ENCODE measurements at regions not wholly inside any gene's neighbourhood (a gene's known extent, or its start where the extent isn't known, plus 50 kb on each side); places are given as distances from the start of the nearest gene placed in this dataset.

DNA sequence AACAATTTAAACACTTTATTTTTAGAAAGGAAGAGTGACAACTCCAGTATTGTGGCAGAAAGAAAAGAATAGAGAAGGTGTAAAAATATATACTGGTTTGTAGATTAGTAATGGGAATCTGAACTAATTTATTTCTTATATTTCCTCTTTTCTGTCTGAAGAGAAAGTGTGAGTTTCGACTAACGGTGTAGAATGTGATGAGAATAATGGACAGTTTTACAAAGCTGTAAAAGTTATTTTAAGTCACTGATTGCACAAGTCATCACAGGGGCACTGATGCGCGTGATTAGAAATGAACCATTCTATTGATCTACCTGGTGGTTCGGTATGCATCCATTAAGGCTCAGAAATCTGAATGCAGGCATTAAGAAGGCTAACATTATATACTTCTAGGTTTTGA, 158.5 kb upstream of the ATXN7L3B start:
- H3K79me1 ChIP-seq (ENCODE audit: low read depth, low read length): no peaks in the 10 kb centered on the region
- no peaks in the 10 kb centered on the region for H4K20me1 ChIP-seq (replicated peaks in 1 of 2; ENCODE audit: control insufficient read depth in 1 of 2, insufficient read depth in 2 of 2, low read length in 2 of 2)
- no peak overlapping the region for H4K5ac ChIP-seq (ENCODE audit: insufficient read length, low read depth, low read length)
- H3K9ac ChIP-seq (replicated peaks in 1 of 4; ENCODE audit: extremely low read depth in 1 of 4, low read depth in 3 of 4, low read length in 3 of 4): no peak overlapping the region
- H3K27me3 ChIP-seq (replicated peaks in 1 of 4; ENCODE audit: control insufficient read depth in 3 of 4, extremely low read depth in 1 of 4, insufficient read depth in 3 of 4, low read length in 3 of 4): no peaks in the 10 kb centered on the region
- no peak overlapping the region for H2BK15ac ChIP-seq (ENCODE audit: low read length)
- H3K4ac ChIP-seq (replicated peaks; ENCODE audit: insufficient read length, low read depth, low read length): no peak overlapping the region
- no peaks in the 10 kb centered on the region for H3K4me1 ChIP-seq (replicated peaks in 1 of 4; ENCODE audit: control insufficient read depth in 3 of 4, insufficient read depth in 4 of 4, low read length in 3 of 4)
- 93% methylated on average over 5 of the region's 5 CpGs; no CpG with 5 or more reads in 1 of the 2 experiments for WGBS, 2 experiments (ENCODE audit: extremely low coverage in 1 of 2, insufficient coverage in 1 of 2, insufficient read length in 1 of 2, insufficient replicate concordance in 2 of 2, low coverage in 1 of 2, low lambda C conversion rate in 2 of 2, missing lambda C conversion rate in 1 of 2)
- CTCF ChIA-PET (ENCODE audit: partially characterized antibody): no interaction called here
- no peak overlapping the region for H2AK5ac ChIP-seq (ENCODE audit: low read depth, low read length)
- no peak overlapping the region for H3K4me2 ChIP-seq (ENCODE audit: insufficient read depth in 1 of 2, low read depth in 2 of 2, low read length in 2 of 2)
- H2BK12ac ChIP-seq (ENCODE audit: low read depth, low read length): no peak overlapping the region
- no peak overlapping the region for H2BK20ac ChIP-seq (ENCODE audit: low read length)
- no peak overlapping the region for H2AFZ ChIP-seq (ENCODE audit: low read length)
- DNase-seq (ENCODE audit: low read depth in 1 of 2, low spot score in 2 of 2) (no peak), FAIRE-seq (no peak)
- no peak overlapping the region for H3K56ac ChIP-seq (replicated peaks; ENCODE audit: insufficient read length, low read depth, low read length)
- POLR2A ChIA-PET (ENCODE audit: partially characterized antibody): no interaction called here
- no peak for TF ChIP-seq TCF12 (IDR thresholded peaks at IDR 0.05; ENCODE audit: low read depth, low read length)
- TF ChIP-seq GABPA (IDR thresholded peaks at IDR 0.05; ENCODE audit: borderline replicate concordance, insufficient read depth, low read length): no peak
- TF ChIP-seq POLR2A (IDR thresholded peaks at IDR 0.05; ENCODE audit: control extremely low read depth in 1 of 2, low read depth in 2 of 2, low read length in 2 of 2): no peak
- no peak for TF ChIP-seq TAF7 (optimal IDR thresholded peaks at IDR 0.05; ENCODE audit: borderline replicate concordance, low read depth, low read length)
- TF ChIP-seq SP4 (IDR thresholded peaks at IDR 0.05; ENCODE audit: low read length): no peak
- TF ChIP-seq EP300 (IDR thresholded peaks at IDR 0.05; ENCODE audit: borderline replicate concordance in 1 of 2, low read depth in 2 of 2, low read length in 2 of 2): no peak
- no peak for TF ChIP-seq EGR1 (IDR thresholded peaks at IDR 0.05; ENCODE audit: borderline replicate concordance, low read depth, low read length)
- TF ChIP-seq CHD2 (IDR thresholded peaks at IDR 0.05; ENCODE audit: low read length): no peak
- no peak for TF ChIP-seq CBX5 (IDR thresholded peaks at IDR 0.05; ENCODE audit: low read depth, low read length)
- TF ChIP-seq, protein P1, sequence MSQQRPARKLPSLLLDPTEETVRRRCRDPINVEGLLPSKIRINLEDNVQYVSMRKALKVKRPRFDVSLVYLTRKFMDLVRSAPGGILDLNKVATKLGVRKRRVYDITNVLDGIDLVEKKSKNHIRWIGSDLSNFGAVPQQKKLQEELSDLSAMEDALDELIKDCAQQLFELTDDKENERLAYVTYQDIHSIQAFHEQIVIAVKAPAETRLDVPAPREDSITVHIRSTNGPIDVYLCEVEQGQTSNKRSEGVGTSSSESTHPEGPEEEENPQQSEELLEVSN (IDR thresholded peaks at IDR 0.05): no peak
- TF ChIP-seq RXRA (IDR thresholded peaks at IDR 0.05; ENCODE audit: insufficient read depth, low read depth, low read length): no peak
- TF ChIP-seq BCL11A (IDR thresholded peaks at IDR 0.05; ENCODE audit: low read depth in 2 of 2, low read length in 2 of 2): no peak
- TF ChIP-seq BACH1 (IDR thresholded peaks at IDR 0.05; ENCODE audit: low read length): no peak
- H4K8ac ChIP-seq (ENCODE audit: extremely low read depth, insufficient read depth, low read length): no peak overlapping the region
- H3K18ac ChIP-seq (ENCODE audit: extremely low read depth, low read length): no peak overlapping the region
- no peak overlapping the region for H3K23ac ChIP-seq (ENCODE audit: insufficient read length)
- H3K4me3 ChIP-seq (ENCODE audit: extremely low read depth in 1 of 4, insufficient read depth in 2 of 4, low read depth in 3 of 4, low read length in 4 of 4): no peak overlapping the region
- H2BK120ac ChIP-seq (replicated peaks; ENCODE audit: low read depth, low read length): no peak overlapping the region
- H2BK5ac ChIP-seq (ENCODE audit: low read depth, low read length): no peak overlapping the region
- H3K14ac ChIP-seq (ENCODE audit: insufficient read length): no peak overlapping the region
- H3K36me3 ChIP-seq (ENCODE audit: control insufficient read depth in 2 of 4, insufficient read depth in 4 of 4, low read length in 3 of 4): no peaks in the 10 kb centered on the region
- no peaks in the 10 kb centered on the region for H3K79me2 ChIP-seq (ENCODE audit: control insufficient read depth in 1 of 2, insufficient read depth in 2 of 2, low read length in 2 of 2)
- no peaks in the 10 kb centered on the region for H3K9me3 ChIP-seq (ENCODE audit: insufficient read depth in 2 of 2, low read depth in 1 of 2, low read length in 1 of 2)
- no peak overlapping the region for H3K27ac ChIP-seq (ENCODE audit: low read depth, low read length)
- H4K91ac ChIP-seq (replicated peaks; ENCODE audit: insufficient read length, low read length): no peak overlapping the region
- no peaks in the 10 kb centered on the region for H3K23me2 ChIP-seq (ENCODE audit: low read depth, low read length)

Data from H1 (cell line).